ENCODE measurements at regions not wholly inside any gene's neighbourhood (a gene's known extent, or its start where the extent isn't known, plus 50 kb on each side); places are given as distances from the start of the nearest gene placed in this dataset.

DNA sequence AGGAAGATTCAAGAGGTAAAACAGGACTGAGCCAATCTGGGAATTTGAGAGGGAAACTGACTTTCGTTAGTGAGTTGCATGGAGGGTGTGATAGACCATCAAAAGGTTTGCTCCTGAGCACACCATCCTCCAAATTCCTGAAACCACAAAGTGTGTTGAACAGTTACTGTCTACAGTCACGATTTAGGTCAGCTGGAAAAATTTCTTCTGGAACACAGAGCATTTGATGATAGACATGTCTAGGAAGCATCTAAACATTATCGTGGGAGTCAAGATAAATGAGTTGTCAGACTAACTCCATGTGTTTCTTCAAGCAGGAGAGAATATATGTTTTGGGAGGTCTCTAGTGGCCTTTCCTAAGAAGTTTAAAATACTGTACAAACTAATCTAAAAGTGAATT, 449.4 kb upstream of the SLC14A2 start:
- no peak for TF ChIP-seq POLR2AphosphoS5 (IDR thresholded peaks at IDR 0.05)
- TF ChIP-seq, protein P1, sequence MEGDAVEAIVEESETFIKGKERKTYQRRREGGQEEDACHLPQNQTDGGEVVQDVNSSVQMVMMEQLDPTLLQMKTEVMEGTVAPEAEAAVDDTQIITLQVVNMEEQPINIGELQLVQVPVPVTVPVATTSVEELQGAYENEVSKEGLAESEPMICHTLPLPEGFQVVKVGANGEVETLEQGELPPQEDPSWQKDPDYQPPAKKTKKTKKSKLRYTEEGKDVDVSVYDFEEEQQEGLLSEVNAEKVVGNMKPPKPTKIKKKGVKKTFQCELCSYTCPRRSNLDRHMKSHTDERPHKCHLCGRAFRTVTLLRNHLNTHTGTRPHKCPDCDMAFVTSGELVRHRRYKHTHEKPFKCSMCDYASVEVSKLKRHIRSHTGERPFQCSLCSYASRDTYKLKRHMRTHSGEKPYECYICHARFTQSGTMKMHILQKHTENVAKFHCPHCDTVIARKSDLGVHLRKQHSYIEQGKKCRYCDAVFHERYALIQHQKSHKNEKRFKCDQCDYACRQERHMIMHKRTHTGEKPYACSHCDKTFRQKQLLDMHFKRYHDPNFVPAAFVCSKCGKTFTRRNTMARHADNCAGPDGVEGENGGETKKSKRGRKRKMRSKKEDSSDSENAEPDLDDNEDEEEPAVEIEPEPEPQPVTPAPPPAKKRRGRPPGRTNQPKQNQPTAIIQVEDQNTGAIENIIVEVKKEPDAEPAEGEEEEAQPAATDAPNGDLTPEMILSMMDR (IDR thresholded peaks at IDR 0.05 in 8 of 11, conservative IDR thresholded peaks at IDR 0.05 in 3 of 11), result no peak
- no peak for TF ChIP-seq POLR2A (IDR thresholded peaks at IDR 0.05)
